Stimulated activated CD8-positive, alpha-beta memory T cell treated with anti-CD3 and anti-CD28 coated beads, Interleukin-4, amount 100 ng/mL, for 1 hour (primary cell): ENCODE measurements at regions not wholly inside any gene's neighbourhood (a gene's known extent, or its start where the extent isn't known, plus 50 kb on each side); places are given as distances from the start of the nearest gene placed in this dataset.

Source experiments
- DNase-seq, 2 donors: peaks; one replicate each; pipeline ENCODE4 v3.0.0-alpha.2; 2020; ENCODE audit warnings: low read depth in 2 of 2, low spot score in 1 of 2

GRCh38 chr7:67549126-67549525 is 552.5 kb downstream of the TYW1 start:
- no peak for DNase-seq

GRCh38 chr7:67550801-67551436 is 554.3 kb downstream of the TYW1 start:
- DNase-seq: no peak

- DNase-seq: no peak
Observed at GRCh38 chr7:67552738-67553137, 556.1 kb downstream of the TYW1 start.

- DNase-seq: no peak
Observed at GRCh38 chr7:67553378-67553777, 556.7 kb downstream of the TYW1 start.

- DNase-seq: no peak
Observed at GRCh38 chr7:67554986-67555385, 558.4 kb downstream of the TYW1 start.

- no peak for DNase-seq
Observed at GRCh38 chr7:67564959-67565358, 568.3 kb downstream of the TYW1 start.

GRCh38 chr7:67566101-67566500 is 569.5 kb downstream of the TYW1 start:
- DNase-seq: no peak

GRCh38 chr7:67571026-67571545 is 574.5 kb downstream of the TYW1 start:
- no peak for DNase-seq

GRCh38 chr7:67573639-67574038 is 577.0 kb downstream of the TYW1 start:
- no peak for DNase-seq

GRCh38 chr7:67588631-67589030 is 592.0 kb downstream of the TYW1 start:
- no peak for DNase-seq

GRCh38 chr7:67589183-67589582 is 592.5 kb downstream of the TYW1 start:
- DNase-seq: no peak

GRCh38 chr7:67590649-67591048 is 594.0 kb downstream of the TYW1 start:
- no peak for DNase-seq

- no peak for DNase-seq
Observed at GRCh38 chr7:67593794-67594193, 597.2 kb downstream of the TYW1 start.

- DNase-seq: no peak
Observed at GRCh38 chr7:67595431-67596180, 599.0 kb downstream of the TYW1 start.

GRCh38 chr7:67597161-67597560 is 600.5 kb downstream of the TYW1 start:
- no peak for DNase-seq

GRCh38 chr7:67598469-67598868 is 601.8 kb downstream of the TYW1 start:
- no peak for DNase-seq

GRCh38 chr7:67599331-67600062 is 602.9 kb downstream of the TYW1 start:
- DNase-seq: no peak

- no peak for DNase-seq
Observed at GRCh38 chr7:67602246-67602887, 605.7 kb downstream of the TYW1 start.

GRCh38 chr7:67604461-67605386 is 608.1 kb downstream of the TYW1 start:
- DNase-seq: no peak

GRCh38 chr7:67608806-67609205 is 612.2 kb downstream of the TYW1 start:
- no peak for DNase-seq
